GM20000 (cell line): ENCODE measurements at regions not wholly inside any gene's neighbourhood (a gene's known extent, or its start where the extent isn't known, plus 50 kb on each side); places are given as distances from the start of the nearest gene placed in this dataset.
"Not testable (repeated sequence)": the region's sequence is repeated elsewhere in the genome, so short reads cannot be mapped to it uniquely, and the experiment has no call there.

Experiments
- DNase-seq: peaks from one replicate; pipeline ENCODE4 v3.0.0; 2012; ENCODE audit warnings: low spot score
- TF ChIP-seq, protein P1 (sequence below): IDR thresholded peaks from 2 replicates; pipeline ENCODE4 v1.5.1; 2012; ENCODE audit warnings: mild to moderate bottlenecking, control low read depth; ENCODE audit errors: extremely low read depth, missing control alignments

DNA sequence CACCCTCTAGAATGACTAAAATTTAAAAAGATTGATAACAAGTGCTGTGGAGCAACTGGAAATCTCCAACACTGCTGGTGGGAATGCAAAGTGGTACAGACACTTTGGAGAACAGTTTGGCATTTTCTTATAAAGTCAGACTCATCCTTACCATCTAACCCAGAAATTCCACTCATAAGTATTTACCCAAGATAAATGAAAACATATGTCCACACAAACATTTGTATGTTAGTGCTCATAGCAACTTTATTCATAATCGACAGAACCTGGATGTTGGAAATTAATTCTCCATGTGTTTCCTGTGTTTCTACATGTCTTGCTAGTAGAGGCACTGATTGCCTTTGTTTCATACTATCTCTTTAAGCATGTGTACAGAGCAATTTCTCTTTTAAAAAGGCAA lies 282.4 kb downstream of the AHR start:
- TF ChIP-seq, protein P1, sequence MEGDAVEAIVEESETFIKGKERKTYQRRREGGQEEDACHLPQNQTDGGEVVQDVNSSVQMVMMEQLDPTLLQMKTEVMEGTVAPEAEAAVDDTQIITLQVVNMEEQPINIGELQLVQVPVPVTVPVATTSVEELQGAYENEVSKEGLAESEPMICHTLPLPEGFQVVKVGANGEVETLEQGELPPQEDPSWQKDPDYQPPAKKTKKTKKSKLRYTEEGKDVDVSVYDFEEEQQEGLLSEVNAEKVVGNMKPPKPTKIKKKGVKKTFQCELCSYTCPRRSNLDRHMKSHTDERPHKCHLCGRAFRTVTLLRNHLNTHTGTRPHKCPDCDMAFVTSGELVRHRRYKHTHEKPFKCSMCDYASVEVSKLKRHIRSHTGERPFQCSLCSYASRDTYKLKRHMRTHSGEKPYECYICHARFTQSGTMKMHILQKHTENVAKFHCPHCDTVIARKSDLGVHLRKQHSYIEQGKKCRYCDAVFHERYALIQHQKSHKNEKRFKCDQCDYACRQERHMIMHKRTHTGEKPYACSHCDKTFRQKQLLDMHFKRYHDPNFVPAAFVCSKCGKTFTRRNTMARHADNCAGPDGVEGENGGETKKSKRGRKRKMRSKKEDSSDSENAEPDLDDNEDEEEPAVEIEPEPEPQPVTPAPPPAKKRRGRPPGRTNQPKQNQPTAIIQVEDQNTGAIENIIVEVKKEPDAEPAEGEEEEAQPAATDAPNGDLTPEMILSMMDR = no peak
- no peak for DNase-seq

DNA sequence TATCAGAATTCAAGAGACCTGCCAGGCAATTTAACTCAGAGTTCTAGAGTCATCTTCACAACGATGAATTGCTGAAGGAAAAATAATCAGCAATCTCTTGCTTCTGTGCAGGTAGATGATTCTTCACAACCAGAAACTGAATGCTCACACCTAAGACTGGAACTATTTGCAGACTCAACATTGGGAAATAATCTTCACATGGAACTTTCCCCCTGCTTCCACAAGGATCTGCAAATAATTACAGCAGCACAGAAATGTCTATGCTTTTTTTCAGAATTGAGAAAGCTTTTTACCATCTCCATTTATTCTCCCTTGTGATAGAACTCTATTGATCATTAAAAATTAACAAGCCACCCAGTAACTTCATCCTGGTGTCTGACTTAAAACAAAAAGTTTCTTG lies 282.8 kb downstream of the AHR start:
- DNase-seq = no peak
- TF ChIP-seq, protein P1 = no peak

DNA sequence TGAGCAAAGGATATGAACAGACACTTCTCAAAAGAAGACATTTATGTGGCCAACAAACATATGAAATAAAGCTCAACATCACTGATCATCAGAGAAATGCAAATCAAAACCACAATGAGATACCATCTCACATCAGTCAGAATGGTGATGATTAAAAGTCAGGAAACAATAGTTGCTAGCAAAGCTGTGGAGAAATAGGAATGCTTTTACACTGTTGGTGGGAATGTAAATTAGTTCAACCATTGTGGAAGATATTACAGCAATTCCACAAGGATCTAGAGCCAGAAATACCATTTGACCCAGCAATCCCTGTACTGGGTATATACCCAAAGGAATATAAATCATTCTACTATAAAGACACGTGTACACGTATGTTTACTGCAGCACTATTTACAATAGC lies 284.2 kb downstream of the AHR start:
- not testable (repeated sequence) for DNase-seq

DNA sequence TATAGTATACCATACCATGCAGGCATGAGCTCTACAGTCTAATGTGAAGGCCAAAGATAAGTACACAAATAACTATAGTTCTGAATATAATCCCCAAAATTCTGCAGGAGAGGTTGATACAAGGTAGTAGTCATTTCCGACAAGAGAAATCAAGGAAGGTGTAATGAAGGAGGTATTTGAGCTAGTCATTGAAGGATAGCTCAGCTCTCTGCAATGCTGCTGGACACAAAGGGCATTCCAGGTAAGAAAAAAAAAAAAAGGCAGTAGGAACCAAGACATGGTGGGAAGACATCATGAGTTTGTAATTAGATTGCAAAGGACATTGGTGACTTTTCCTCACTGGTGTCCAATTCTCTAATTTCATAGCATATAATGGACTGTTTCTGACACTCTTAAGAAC lies 285.3 kb downstream of the AHR start:
- no peak for DNase-seq
- TF ChIP-seq, protein P1 = no peak

DNA sequence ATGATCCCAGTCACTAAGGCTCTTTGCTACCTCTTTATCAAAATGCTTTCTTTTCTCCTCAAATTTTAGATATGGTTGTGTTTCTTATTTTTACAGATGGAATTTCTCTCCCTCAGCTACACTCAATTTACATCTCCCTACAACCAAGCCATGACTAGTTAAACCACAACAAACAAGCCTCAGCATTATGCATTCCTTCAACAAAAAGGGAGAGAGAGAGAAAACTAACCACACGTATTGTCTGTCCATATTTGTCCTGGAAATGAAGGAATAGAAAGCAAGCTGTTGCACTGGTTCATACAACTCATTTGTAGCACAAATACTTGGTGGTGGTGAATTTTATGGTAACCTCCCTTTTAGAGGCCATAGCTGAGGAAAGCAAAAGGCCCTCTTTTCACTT lies 286.4 kb downstream of the AHR start:
- DNase-seq = no peak
- TF ChIP-seq, protein P1 = no peak

DNA sequence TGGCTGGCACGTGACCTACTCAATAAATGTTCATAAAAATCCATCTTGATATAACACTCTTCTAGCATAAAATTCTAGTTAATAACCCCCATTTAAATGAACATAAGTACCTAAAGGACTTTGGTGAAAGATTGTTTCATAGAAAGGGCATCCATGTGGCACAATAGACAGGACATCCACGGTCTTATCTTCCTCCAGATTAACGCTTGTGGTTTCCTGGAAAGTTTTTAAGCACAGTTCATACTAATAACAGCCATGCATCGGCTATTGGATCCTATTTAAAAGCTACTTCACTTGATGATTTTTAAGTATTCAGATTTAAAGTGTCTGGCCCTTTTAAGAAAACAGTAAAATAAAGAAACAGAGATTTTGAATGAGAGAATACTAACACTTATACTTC lies 288.3 kb downstream of the AHR start:
- TF ChIP-seq, protein P1 = no peak

DNA sequence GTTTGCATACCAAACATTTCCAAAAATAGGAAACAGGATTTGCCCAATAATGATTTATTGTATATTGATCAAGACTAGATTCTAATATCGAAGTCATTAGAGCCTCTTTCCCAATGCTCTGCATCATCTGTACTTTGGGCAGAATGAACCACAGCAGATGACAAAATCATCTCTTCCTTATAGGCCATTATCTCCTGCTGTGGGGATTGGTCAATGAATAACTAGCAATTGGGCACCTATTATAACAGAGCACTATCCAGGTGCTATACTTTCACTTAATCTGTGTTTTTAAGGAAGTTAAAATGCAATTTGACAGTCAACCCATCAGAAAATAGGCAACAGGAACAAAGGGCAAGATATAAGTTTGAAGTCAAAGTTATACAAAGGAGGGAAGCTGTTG lies 290.3 kb downstream of the AHR start:
- TF ChIP-seq, protein P1 = no peak
- no peak for DNase-seq

More for the DNA sequence above, 288.3 kb downstream of the AHR start:
- no peak for DNase-seq

DNA sequence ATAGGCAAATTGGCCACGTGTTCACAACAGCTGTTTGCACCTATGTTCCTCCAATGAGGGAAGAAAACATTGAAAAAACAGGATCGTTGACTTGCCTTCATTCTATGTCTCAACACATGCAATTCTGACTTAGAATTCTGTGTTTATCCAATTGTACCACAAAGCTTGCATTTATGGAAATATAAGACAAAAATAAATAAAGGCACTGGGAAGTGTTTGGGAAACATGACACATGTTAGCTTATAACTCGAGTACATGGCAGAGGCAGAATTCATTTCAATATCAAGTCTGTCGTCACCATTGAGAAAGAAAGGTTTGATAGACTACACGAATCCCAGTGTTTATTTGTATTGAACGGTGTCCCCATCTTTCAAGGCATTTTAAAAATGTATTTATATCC lies 291.2 kb downstream of the AHR start:
- TF ChIP-seq, protein P1 = no peak
- no peak for DNase-seq
